ENCODE measurements at regions not wholly inside any gene's neighbourhood (a gene's known extent, or its start where the extent isn't known, plus 50 kb on each side); places are given as distances from the start of the nearest gene placed in this dataset.
"Not testable (repeated sequence)": the region's sequence is repeated elsewhere in the genome, so short reads cannot be mapped to it uniquely, and the experiment has no call there.

DNA sequence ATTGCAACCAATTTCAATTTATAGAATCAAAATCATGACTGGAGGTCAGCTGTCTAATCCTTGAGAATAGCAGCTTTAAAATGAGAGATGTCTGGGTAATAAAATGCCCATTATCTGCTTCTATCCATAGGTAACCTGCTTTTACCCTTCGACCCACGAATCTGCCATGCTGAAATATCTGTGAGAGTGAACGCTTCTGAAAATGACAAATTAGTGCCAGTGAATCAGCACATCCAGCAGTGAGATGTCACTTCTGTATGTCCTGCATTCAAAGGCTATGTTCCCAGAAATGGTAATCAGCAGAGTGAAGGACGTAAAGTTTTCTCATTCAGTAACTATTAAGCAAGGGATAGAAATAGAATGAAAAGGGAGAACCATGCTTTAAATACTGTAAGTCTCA is 532.4 kb upstream of the ITGA1 start:
- DNase-seq, result no peak

DNA sequence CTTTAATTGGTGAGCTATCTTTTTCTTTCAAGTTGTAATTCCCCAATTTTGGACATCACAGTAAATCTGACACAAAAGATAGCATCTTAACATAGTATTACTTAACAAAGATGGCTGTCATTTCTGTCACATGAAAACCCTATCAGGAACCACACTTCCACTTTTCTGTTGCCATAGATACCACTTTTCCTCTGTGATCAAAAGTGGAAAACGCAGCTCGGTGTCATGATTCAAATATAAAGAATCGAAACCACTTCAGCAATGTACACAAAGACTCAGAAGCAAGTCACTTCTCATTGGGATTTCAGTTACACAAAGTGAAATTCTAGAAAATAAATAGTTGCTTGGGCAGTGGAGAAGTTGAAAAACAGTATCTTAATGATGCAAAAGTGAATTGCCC is 524.9 kb upstream of the ITGA1 start:
- DNase-seq, result no peak

DNA sequence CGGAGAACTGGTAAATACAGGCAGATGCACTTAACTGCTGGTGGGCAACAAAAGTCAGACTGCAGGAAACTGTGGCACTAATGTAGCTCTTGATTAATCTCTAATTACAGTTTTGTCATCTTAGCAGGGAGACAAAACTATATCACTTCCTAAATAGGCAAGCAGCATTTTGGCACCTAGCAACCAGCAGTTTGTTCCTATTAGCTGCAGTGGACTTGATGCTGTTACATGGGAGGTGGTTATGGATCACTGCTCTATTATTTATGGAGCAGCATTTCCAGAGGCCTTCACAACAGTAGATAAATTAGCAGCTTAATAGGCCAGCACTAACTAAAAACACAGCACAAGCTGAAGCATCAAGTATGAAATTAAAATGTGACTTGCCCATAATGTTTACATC is 518.3 kb upstream of the ITGA1 start:
- no peak for DNase-seq

DNA sequence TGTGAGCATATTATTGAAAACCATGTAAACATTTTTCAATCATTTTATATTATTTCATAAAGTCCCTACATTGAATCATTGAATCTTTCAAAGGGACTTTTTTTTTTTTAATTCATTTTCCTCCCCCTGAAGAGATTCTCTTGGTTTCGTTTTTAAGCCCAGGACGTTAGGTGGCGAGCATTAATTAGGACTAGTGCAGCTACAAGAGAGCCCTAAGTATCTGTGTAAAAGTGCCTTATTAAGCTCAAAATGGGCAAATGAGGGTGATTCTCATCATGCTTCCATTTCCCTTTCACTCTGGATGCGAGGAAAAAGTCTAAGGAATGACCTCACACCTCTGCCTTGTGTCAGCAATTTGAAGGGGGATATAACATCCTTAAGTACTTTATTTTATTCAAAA is 517.9 kb upstream of the ITGA1 start:
- no peak for DNase-seq

DNA sequence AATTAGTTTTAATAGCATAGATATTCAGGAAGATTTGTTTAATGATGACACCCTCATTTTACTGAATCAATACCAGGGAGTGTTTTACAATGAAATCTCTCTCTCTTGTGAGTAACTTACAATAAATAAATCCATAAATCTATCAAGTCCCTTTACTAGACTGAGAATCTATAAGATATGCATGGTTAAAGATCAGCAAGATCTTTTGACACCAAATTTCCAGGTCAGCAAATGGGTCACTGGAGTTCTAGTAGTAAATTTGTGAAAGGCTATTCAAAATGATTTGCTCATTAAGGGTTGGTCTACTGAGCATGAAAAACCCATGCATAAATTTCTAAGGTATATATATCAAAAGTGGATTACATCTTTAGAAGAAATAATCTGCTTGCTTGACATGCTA is 512.1 kb upstream of the ITGA1 start:
- DNase-seq, result no peak

DNA sequence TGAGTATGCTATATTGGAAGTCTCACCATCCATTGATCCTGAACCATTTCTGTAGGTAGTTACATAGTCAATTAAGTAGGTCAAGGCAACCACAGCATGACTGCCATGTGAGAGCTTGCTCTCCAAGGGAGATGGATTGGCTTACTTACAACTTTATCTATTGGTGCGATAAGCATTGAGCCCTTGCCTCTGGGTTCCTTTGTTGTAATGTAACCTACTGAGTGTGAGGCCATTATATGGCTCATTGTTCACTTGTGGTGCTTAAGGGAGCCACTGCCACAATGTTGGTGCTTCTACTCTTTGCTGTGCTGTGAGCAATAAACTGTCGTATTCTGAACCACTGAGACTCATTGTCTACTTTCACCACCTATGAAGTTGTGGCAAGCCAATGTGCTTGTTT is 510.6 kb upstream of the ITGA1 start:
- no peak for DNase-seq

DNA sequence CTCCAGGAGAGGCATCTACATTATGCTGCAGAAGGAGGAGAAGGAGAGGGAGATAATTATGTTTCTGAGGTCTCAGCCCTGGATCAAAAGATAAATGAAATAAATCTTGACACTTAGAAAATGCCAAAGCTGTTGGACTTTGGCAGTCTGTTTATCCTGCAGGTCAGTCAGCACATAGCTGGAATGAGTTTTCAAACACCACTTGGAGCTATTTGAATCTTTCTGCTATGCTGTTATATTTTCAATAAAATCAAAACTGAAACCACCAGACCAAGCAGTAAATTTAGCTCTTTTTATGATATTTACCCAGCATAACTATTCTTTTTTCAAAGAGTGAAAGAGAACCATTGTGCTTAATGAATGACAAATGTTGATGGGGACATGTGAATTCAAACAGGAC is 505.1 kb upstream of the ITGA1 start:
- DNase-seq, result no peak

DNA sequence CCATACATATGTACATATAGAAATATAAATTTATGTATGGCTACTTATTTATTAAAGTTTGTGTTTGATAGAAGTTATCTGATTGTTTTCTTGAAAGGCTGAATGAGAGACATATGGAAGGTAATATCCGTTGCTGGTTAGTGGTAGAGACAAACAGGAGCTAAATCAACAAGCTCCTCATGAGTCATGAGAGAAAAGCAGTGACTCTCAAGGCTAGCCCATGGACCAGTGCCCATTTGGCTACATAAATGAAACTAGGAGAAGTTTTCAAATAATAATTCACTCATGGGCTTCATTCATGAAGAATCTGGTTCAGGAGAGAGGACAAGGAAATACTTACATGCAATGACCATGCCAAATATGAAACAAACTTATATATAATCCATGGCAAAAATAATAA is 504.5 kb upstream of the ITGA1 start:
- DNase-seq, result no peak

DNA sequence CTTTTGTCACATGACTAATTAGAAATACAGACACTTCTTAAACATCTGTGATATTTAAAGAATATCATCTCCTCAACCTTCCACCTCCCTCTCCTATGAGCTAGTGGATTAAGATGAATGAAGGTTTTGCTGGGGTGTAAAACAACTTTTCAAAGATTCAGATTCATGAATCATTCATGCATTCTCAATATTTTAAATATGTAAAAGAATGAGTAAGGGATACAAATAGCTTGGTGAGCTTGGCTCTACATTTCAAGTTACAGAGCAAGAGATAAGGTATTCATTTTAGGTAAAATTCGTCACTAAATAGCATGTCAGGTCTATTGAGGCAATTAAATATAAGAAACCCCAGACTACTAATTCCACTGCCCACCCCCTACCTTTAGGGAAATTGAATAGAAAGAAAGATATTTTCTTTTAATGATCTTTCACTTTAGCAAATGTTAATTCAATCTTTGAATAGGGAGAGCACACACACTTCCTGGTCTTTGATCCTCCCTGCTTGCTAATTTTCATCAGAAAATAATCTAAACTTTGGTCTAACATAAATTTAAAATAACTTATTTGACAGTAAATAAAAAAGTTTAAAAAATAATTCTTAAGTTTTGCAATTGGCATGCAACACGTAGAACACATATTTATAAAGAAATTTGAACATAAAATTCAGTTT is 486.9 kb upstream of the ITGA1 start:
- no peak for DNase-seq

DNA sequence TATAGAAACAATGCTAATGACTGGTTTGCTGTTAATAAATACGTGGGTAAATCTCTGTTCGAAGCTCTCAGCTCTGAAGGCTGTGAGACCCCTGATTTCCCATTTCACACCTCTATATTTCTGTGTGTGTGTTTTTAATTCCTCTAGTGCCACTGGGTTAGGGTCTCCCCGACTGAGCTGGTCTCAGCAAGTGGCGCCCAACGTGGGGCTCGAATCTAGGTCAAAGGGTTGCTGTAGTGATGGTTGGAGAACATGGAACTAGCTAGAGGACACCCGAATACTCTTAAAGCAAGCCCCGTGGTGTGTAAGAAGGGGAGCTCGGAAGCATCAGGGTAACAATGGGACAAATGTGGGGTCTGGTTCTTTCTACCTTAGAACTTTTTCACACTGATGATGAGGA is 482.9 kb upstream of the ITGA1 start:
- not testable (repeated sequence) for DNase-seq

DNA sequence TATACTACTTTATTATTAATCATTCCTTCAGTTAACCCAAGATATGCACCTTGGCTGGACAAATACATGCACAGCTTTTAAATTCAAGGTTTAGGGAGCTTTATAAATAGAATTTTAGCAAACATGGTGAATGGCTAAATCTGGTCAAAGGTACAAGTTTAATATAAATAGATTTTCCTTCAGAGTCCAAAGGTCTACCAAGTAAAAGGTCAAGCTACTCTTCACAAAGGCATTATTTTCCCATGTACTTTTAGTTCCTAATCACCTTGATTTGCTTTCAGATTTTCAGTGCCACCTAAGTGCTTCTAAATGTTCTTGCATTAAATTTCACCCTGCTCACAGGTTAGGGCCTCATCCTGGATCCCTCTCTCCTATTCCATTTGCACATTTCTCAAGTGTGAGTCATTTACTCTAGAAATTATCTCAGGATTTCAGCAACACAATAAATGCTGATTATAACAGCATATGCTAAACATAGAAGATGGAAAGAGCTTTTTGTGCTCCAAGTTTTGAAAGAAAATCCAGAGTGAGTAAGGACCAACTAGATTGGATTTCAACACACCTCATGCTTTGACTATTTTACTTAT is 459.4 kb upstream of the ITGA1 start:
- no peak for DNase-seq

DNA sequence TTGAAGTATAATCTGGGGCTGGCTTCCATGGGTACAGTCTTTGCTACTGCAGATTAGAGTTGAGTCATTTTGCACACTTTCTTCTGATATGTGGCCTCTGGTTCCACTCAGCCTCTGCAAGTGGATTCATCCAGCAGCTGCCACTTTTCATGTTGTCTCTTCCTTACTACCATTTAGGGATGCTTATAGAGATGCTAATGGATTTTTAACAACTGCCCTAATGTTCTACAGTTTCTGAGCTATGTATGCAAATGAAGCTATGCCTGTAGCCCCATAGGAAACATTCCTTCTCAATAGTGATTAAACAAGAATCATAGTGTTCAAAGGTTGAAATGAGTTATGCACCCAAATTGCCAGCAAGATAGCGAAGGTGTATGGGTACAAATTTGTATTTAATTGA is 456.0 kb upstream of the ITGA1 start:
- no peak for DNase-seq

DNA sequence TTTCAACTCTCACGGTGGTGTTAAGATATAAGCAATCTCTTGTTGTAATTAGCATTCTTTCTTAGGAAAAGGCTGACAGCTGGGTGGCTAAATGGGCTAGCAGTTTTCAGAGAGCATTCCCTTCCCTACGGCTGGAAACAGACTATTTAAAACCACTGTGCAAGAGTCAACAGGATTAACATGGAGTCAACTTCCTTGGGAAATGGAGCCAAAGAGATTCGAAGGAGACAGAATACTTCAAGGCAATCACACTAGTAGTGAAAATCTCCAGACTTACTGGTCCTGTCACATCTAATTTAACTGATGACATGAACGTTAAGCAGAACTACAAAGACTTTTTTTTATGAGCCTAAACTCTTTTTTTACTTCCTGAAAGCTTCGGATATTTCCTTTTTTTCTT is 453.3 kb upstream of the ITGA1 start:
- no peak for DNase-seq

DNA sequence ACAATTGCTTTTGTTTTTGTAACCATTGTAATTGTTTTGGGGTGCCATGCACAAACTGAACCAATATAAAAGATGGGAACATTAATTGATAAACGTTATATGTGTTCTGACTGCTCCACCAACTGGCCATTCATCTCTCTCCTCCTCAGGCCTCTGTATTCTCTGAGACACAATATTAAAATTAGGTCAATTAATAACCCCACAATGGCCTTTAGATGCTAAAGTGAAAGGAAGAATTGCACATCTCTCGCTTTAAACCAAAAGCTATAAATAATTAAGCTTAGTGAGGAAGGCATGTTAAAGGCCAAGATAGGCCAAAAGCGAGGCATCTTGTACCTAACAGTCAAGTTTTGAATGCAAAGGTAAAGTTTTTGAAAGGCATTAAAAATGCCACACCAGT is 448.4 kb upstream of the ITGA1 start:
- no peak for DNase-seq

DNA sequence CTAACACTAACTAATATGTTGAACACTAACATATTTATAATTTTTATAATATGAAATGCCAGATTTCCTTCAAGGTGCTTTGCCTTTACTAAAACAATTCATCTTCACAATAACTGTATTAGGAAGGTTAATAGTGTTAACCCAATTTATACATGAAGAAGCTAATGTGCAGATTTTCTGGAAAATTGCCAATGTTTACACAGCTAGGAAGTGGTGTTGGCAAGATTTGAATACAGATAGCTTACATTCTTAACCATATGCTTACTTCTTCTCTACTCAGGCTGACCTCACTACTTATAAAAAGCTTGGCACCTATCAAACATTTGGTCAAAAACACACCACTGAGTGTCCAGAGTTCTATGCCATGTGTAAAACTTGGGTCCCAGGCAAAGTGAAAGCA is 445.4 kb upstream of the ITGA1 start:
- DNase-seq, result no peak

DNA sequence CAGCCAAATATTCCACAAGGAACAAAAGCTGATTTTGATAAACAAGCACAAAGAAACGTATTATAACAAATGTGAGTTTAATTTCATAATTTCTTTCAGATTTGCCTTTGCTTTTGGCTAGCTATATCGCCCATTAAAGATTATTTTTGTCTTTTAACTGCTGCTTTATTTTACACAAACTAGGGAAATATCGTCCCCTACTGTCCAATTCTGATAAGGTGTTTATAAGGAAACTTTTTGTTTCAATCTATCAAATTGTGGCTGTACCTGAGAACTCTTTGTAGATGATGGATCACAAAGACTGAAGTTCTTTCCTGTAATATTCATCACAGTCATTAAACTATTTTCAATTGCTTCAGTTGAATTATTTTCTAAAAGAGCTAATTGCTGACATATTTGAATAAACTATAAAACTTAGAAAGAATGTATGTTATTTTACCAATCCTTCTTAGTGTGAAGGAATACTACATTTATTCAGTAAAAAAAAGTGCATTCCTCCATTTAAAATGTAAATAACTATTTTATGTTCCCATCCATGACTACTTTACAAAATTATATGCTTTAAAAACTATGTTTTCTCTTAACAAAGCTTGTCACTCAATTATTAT is 431.3 kb upstream of the ITGA1 start:
- DNase-seq, result no peak

DNA sequence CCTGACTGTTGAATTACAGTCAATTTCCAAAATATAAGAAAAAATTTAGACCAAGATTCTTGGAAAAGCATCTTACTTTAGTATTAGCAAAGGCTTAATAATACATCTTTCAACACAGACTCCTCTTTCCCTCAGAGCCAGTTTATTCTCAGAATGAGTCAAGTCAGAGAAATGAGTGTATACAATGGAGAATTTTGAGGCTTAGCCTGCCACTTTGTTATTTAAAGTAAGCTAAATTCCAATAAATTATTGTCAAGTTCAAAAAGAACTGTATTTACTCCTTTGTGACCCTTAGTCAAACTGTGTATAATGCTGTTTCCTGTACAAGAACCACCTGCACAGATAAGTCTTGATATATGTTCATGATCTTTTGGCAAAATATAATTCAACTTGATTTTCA is 428.5 kb upstream of the ITGA1 start:
- DNase-seq, result no peak

DNA sequence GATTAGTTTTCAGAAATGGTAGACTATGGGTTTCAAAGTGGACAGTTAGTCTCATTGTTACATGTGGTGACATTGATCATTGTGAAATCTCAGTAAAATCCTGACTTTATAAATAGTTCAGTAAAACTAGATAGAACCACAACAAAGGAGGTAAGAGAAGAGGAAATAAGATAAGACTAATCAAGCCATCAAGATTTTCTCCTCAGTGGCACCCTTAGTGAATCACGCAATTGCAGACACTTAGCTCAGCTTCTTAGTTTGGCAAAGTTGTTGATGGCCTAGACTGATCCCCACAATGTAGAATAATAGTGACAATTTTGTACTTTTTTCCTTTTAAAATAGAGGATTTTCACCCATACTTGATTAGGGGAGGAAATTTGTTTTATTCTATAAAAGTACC is 426.7 kb upstream of the ITGA1 start:
- no peak for DNase-seq

DNA sequence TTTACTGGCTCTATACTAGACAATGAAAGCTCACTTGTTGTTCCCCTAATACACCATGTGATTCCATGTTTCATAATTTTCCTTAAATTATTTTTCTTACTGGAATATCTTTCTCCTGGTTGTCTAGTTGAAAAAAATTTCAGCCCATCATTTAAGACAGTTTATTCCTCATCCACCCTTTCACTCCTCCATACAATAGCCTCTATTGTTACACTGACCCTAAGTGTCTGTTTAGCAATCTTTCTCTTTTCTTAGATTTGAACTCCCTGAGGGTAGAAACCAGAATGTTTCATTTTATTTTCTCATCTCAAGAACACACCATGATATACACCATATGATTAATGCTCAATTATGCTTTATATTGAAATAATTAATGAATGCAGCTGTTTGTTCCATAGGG is 413.4 kb upstream of the ITGA1 start:
- DNase-seq, result no peak

DNA sequence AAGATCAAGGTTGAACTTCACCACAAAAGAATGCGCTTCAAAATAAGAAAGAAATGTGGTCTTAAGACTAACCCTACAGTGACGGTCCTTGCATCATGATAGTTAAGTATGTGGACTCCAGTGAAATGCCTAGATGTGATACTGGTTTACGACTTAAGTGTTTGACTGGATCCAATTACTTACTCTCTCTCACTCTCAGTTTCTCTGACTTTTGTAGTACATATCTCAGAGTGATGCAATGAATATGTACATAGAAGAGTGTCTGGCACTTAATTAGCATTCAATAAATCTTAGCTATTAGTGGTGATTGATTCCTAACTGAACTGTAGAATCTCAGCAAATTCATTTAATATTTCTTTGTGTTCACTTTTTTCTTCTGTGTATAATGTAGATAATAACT is 411.7 kb upstream of the ITGA1 start:
- DNase-seq, result no peak

DNA sequence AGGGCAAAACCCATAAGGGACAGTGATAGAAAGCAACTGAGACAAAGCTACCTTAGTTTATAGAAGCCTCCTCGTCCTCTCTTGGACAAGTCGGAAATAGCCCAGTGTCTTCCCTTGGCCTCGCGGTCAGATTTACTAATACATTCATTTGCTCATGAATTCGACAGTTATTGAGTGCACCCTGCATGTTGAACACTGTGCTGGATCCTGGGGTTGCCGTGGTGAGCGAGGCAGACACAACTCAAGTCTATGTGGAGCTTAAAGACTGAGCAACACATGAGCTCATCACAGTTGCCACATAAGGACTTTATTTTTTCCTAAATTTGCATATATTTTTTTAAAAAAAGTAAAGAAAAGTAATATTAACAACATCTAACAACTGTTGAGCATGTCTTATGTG is 411.1 kb upstream of the ITGA1 start:
- no peak for DNase-seq

DNA sequence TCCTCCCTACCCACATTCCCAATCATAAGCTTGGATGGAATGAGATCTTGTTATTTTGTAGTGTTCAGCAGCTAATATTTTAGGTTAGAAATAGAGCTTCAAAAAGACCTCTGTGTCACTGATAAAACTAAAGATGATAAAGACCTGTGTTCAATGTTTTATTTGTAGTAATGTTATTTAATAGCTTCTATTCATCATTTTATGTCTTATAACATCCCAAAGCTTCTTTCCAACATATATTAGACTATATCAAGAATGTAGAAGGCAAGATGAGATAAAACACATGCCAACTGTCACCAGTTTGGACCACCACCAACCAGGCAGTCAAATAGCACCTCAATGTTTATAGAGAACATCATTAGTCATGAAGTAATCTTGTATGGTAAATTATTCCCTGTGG is 409.5 kb upstream of the ITGA1 start:
- DNase-seq, result no peak

DNA sequence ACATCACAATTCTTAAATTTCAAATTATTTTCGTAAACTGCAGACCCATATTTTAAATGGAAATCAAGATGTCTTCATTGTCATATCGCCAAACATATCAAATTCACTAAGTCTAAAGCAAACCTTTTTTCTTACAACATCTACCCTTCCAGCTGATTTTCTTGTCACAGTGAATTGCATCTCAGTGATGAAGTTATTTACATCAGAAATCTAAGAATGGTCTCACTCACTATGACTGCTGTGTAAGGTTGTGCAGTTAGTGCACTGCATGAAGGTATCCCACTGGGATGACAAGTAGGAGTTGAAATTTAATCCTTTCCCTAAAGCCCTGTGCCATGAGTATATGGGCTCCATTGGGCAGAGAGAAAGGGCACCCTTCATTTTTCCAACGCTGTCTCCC is 399.4 kb upstream of the ITGA1 start:
- no peak for DNase-seq

DNA sequence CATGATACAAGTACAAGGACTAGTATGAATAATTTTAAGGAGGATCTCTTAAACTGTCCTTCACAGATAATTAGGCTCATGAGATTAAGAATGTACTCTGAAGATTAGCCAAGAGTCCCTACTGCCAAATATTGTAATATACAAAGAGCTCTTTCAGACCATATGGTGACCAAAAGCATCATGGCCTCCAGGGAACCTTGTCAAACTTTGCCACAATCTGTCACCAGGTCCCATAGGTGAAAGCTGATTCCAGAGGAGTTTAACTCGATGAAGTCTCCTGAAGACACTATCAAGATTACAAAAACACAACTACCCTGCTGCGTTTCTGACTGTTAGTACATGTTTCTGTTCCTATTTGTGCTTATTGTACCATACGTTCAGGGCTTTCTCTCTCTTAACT is 395.4 kb upstream of the ITGA1 start:
- no peak for DNase-seq

DNA sequence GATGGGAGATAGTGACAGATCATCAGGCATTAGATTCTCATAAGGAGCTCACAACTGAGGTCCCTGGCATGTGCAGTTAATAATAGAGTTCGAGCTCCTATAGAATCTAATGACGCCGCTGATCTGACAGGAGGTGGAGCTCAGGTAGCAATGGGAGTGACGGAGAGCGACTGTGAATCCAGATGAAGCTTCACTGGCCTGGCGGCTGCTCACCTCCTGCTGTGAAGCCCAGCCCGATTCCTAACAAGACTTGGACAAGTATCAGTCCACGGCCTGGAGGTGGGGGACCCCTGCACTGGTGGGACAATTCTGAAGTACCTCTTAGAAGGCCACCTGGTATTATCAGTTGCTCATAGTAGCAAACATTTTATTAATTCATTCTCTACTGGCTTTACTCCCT is 377.9 kb upstream of the ITGA1 start:
- no peak for DNase-seq

All from activated CD4-positive, alpha-beta T cell treated with anti-CD3 and anti-CD28 coated beads for 48 hours (primary cell).